HT-29 (cell line): ENCODE measurements at regions not wholly inside any gene's neighbourhood (a gene's known extent, or its start where the extent isn't known, plus 50 kb on each side); places are given as distances from the start of the nearest gene placed in this dataset.
"Not testable (repeated sequence)": the region's sequence is repeated elsewhere in the genome, so short reads cannot be mapped to it uniquely, and the experiment has no call there.

Experiments used
- DNase-seq: peaks from one replicate; pipeline ENCODE4 v3.0.0-alpha.2; 2015; ENCODE audit warnings: low spot score

DNA sequence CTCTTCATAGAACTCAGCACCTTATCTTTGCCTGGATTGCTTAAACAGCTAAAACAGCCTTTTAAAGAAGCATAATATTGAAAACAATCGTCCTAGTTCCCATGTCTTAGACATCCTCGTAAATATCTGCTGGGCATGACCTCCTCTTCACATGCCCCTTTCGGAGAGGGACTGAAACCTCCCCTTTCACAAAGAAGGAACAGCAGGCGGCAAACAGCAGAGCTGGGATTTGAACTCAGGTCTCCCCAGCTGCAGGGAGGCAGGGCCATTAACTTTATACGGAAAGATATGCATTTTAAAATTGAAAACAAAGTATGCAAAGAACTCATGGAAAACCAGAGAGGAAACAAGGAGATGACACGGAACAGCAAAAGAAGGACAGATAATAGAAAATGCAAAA, 249.9 kb downstream of the FOXL1 start:
- no peak for DNase-seq

DNA sequence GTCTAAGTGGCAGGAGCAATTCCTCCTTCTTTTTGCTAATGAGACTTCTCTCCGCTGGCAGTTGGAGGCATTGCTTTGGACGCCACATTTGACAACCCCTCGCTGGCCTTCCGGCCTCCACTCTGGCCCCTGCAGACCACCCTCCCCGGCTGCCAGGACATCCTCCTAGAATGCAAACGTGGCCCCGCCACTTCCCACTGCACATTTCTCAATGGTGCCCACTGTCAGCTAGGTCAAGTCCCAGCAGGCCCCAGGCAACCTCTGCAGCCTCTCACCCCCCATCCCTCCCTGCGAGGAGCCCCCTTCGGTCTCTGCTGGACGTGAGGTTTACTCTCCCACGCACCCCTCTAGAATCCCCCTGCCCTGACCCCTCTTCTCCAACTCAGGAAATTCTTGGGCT, 250.3 kb downstream of the FOXL1 start:
- DNase-seq, result no peak

GRCh38 chr16:86831366-86831765, 253.0 kb downstream of the FOXL1 start:
- DNase-seq, result no peak

DNA sequence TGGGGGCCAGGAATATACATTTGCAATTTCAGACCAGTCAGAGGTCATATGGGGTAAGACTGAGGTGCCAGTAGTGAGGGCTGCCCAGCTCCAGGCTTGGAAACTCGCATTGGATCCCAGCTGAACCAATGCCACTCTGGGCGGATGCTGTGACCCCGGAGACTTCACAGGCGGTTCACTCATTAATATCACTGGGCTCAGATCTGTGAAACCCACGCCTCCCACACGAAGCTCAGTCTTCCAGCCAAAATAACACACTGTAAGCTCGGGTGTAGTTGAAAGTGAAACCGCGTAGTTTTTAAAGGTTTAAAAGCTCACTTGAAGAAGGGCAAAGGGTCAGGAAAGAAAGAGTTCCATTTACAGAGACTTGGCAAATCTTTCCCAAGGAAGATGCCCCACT, 254.8 kb downstream of the FOXL1 start:
- DNase-seq, result no peak

- DNase-seq, result no peak
Observed at GRCh38 chr16:86834451-86835035, 256.2 kb downstream of the FOXL1 start.

DNA sequence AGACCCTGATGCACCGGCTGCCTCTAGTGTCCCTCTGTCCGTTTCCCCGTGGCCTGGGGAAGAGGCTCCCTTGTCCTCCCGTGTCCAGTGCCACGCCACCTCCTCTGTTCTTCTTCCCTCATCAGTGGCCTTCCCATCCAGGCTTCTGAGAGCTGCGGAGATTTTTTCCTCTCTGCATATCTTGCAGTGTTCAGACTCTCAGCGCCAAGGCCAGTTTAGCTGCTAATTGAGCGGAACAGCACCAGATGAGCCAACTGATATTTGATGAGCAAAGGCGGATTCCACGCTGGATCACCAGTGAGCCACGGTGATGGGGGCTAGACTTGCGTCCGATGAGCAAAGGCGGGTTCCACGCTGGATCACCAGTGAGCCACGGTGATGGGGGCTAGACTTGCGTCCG, 257.6 kb downstream of the FOXL1 start:
- no peak for DNase-seq

DNA sequence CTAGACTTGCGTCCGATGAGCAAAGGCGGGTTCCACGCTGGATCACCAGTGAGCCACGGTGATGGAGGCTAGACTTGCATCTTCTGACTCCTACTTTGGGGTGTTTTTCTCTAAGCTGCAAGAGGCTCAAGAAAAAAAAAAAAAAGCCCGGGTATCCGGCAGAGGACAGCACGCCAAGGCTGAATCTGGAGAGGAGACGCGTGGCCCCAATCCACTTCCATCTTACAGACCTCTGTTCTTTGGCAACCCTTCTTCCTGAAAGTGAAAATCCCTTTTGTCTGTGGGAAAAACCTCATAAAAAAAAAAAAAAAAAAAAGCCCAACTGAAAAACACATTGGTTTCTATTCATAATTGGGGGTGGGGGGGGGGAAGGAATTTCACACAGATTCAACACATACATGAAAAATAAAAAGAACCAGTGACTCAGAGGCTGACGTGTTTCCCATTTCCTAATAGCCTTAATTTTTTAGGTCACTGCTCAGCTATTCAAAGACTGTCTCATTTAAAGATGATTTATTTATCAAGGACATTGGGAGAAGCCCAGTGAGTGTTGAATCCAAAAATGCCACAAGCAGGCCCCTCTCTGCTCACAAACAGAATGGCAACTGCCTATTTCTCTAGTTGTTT, 258.3 kb downstream of the FOXL1 start:
- DNase-seq, result no peak

GRCh38 chr16:86843812-86844211, 265.5 kb downstream of the FOXL1 start:
- no peak for DNase-seq

GRCh38 chr16:86844695-86845094, 266.3 kb downstream of the FOXL1 start:
- DNase-seq, result peak; percentile 65

DNA sequence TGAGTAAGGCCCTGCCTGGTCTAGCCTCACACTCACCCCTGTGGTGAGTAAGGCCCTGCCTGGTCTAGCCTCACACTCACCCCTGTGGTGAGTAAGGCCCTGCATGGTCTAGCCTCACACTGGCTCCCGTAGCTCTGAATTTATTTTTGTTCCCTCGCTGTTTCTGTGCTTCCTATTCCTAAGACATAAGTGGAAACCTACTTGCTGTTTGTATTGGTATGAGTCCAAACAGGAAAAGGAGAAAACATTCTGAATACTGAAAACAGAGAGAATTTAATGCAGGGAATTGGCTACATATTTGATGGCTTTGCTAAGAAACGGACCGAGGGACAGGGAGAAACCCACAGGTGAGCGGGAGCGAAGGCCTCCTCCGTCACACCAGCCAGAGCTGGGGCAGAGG, 267.8 kb downstream of the FOXL1 start:
- no peak for DNase-seq

DNA sequence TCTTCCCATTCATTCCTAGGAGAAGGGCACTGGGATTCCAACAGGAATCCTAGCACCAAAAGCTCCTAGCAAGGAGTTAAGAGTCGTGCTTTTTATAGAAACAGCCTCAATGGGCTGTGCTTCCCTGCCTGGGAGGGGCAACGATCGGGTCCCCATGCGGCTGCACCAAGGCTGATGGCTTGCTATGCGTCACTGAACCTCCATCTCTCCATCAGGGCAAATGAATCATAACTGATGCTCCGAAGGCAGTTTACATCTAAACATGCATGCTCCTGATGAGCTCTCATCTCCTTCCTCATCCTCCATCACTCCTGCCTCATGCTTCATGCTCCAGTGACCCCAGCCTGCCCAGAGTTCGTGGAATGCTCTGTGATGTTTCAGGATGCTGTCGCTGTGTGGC, 270.5 kb downstream of the FOXL1 start:
- DNase-seq, result no peak

DNA sequence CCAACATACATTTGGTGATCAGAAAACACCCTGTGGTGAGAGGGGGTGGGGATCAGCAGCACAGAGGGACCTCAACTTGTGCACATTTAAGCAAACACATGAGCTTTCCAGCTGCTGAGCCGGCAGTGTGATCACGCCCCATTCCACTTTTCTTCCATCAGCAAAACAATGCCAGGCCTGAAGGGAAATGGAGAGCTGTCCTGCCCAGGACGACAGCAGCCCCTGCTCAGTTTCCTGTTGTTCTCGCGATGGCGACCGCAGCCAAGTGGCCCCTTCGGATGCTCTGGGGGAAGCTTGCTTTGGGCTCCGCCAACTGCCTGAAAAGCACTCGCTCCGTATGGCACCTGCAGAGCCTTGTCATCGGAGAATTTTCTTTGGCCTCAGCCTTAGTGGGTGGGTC, 272.3 kb downstream of the FOXL1 start:
- DNase-seq, result no peak

DNA sequence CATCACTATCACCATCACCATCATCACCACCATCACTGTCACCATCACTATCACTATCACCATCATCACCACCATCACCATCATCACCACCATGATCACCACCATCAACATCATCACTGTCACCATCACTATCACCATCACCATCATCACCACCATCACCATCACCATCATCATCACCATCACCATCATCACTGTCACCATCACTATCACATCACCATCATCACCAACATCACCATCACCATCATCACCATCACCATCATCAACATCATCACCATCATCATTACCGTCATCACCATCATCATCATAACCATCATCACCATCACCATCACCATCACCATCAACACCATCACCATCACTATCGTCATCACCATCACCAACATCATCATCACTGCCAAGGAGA, 273.8 kb downstream of the FOXL1 start:
- no peak for DNase-seq

GRCh38 chr16:86854058-86854621, 275.8 kb downstream of the FOXL1 start:
- no peak for DNase-seq

GRCh38 chr16:86854626-86855294, 276.4 kb downstream of the FOXL1 start:
- DNase-seq, result no peak

DNA sequence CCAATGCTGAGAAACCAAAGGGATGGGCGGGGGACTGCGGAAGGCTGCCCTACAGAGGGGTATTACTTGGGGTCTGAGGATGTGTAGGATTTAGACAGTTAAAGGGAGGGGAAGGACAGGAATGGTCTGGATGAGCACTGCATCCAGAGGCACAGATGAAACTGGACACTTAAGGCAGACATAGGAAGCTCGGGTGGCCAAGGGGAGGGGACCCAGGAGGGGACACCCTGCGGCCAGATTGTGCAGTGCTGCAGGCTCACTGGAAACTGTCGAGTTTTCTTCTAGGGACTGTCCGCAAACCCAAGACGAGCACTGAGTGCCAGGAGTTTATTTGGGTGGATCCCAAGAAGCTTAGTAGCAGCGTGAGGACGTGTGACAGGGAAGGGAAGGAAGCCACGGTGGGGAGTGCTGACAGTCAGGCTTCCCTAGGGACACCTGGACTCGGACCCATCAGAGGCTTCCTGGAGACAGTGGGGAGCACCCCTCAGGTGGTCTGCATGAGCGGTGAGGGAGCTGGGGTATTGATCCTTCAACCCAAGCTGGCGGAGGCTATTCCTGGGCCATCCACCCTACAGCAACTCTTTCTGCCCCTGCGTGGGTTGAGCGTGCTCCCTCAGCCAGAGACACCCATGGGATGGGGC, 278.7 kb downstream of the FOXL1 start:
- no peak for DNase-seq

DNA sequence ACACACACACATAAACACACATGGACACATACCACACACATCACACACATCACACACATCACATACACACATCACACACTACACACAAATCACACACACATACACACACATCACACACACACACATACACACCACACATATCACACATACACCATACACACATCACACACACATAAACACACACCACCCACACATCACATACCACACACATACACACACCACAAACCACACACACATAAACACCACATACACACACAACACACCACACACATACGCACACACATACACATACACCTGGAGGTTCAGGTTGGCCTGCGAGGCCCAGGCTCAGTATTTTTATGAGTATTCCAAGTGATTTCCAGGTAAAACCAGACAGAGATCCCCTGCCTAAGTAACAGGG, 279.5 kb downstream of the FOXL1 start:
- no peak for DNase-seq

DNA sequence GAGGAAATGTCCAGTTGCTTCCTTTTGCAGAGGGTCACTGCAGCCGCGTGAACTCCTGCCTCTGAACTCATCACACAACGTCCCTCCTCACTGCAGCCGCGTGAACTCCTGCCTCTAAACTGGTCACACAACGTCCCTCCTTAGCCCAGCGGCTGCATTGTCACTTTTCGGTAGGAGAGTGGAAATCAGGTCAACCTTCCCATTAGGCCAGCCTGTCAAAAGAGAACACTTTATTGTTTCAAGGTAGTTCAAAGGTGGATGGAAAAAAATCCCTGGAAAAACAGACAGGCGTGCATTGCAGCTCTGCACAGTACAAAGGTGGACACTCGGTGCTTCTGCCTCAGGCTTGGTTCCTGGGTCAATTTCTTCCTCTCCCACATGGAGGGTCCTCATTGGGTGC, 280.2 kb downstream of the FOXL1 start:
- no peak for DNase-seq

DNA sequence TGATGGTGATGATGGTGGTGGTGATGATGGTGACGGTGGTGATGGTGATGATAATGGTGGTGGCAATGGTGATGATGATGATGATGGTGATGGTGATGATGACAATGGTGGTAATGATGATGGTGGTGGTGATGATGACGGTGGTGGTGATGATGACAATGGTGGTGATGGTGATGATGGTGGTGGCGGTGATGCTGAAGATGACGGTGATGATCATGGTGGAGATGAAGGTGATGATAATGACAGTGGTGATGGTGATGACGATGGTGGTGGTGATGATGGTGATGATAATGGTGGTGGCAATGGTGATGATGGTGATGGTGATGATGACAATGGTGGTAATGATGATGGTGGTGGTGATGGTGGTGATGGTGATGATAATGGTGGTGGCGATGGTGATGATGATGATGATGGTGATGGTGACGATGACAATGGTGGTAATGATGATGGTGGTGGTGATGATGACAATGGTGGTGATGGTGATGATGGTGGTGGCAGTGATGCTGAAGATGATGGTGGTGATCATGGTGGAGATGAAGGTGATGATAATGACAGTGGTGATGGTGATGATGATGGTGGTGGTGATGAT, 283.0 kb downstream of the FOXL1 start:
- not testable (repeated sequence) for DNase-seq

GRCh38 chr16:86862595-86863280, 284.4 kb downstream of the FOXL1 start:
- DNase-seq, result peak; percentile 9

DNA sequence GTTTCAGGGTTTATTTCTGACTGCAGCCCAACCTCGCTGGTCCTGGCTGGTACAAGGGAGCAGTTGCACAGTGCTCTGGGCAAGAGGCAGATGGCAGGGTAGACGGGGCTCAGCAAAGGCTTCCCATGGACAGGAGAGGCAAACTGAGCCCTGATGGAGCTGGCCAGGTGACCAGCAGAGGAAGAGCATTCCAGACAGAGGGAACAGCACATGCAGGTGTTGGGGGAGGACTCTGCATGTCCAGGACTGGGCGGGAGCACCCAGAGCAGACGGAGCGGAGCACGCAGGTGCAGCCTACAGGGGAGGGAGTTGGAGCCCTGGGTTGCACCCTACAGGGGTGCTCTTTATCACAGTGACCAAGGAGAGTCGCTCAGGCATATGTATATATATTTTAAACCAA, 285.3 kb downstream of the FOXL1 start:
- DNase-seq, result no peak

- no peak for DNase-seq
Observed at GRCh38 chr16:86864586-86864985, 286.2 kb downstream of the FOXL1 start.
